Testis (tissue), 2 donors: ENCODE measurements at regions not wholly inside any gene's neighbourhood (a gene's known extent, or its start where the extent isn't known, plus 50 kb on each side); places are given as distances from the start of the nearest gene placed in this dataset.

ENCODE experiments used
- CTCF ChIP-seq, 3 experiments: fragments of 450-650 bp in 2 of 3; fragments of 200-600 bp in 1 of 3; sonication (generic) in 1 of 3; IDR thresholded peaks; one replicate each; pipeline ENCODE4 v1.5.1; 2016 to 2019; ENCODE audit warnings: antibody characterized with exemption in 3 of 3, mild to moderate bottlenecking in 2 of 3, moderate library complexity in 1 of 3
- POLR2A ChIP-seq: fragments of 450-650 bp; IDR thresholded peaks from one replicate; pipeline ENCODE4 v1.6.1; 2017; ENCODE audit warnings: antibody characterized with exemption, mild to moderate bottlenecking, moderate library complexity

GRCh38 chr5:89733772-89734171 lies 675.8 kb downstream of the CETN3 start:
- TF ChIP-seq CTCF (IDR thresholded peaks at IDR 0.05) (no peak), POLR2A (no peak)
